ENCODE measurements at regions not wholly inside any gene's neighbourhood (a gene's known extent, or its start where the extent isn't known, plus 50 kb on each side); places are given as distances from the start of the nearest gene placed in this dataset.
A peak's percentile ranks its signal among the peaks of the same experiment; 100 is the strongest.

DNA sequence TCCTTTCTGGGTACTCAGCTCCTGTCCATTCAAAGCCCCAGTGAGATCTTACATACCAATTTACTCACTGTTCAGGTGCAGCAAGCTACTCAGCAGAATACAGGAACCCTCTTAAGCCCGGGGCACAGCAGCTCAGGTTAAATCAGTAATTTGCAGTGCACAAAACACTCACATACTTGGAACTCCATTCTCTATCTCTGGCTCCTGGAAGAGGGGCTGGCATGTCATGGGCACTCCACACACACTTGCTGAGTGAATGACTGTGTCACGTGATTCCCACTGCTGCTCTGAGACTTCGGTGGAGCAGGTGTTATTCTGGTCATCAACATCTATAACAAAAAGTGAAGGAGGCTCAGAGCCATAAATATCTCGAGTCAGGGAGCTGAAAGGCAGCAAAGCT is 157.3 kb upstream of the BDNF start:
- DNase-seq: peak in 1 of 2 experiments; percentile 42

DNA sequence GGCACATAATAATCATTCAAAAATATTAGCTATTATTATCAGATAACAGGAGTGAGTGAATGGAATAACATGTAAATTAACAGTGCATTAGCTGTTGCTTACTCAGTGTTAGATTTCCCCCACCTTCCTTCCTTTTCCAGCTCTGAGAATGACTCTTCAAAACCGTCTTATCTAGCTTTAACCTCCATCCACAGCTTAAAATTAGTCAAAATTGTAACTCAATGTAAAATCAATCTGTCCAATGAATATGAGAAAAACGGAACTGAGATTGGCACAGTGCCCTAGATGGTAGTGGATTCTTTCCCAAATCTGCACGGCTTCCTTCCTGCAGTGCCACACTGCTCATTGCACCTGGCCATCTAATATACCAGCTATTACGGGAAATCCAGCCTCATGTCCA is 156.8 kb upstream of the BDNF start:
- DNase-seq: no peak

DNA sequence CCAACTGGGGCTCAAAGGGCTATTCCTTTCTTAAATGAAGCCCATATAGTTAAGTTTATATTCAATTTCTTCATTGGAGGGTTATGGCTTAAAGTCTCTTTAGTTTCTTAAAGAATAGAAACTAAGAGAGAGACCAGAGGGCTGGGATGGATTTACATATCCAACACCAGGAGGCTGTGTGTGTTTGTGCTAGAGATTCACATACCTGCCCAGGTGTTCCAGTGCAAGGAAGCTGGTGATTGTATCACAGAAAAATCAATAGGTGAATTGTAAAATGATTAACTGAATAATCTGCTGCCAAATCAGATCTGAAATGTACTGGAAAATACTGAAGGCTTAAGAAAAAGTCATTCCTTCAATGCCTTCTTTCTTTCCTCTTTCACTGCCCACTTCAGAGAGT is 148.2 kb upstream of the BDNF start:
- DNase-seq: no peak

DNA sequence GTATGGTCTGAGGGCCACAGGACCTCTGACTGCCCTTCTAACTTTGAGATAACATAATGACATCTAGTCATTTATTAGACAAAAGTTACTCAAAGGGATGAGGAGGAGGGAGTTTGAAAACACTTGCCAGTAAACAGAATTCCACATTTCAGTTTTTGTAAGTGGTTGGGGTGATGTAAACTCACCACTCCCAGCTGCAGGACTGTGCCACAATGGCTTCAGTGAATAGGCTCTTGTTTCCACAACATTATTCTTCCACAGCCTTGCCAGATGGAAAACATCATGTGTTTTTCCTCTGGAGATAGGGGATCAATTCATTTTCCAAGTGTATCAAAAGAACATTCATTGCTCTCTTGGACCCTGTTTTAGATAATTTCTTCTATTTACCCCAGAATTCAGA is 147.2 kb upstream of the BDNF start:
- no peak for DNase-seq

DNA sequence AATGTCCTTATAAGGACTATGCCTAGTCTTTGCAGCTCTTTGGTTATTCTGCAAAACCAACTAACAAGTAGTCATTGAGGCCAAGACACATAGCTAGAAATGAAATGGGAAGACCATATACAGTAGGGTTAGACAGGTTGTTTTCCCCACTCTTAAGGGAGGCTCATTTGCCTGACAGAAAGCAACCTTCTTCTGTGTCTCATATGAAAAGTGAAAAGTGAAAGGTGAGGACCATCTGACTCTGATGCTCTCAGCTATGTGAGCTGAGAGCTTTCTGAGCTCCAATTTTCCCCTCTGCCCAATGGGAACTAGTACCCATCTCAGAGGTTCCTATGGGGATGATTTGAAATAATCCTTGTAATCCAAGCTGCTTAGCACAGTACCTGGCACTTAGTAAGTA is 142.0 kb upstream of the BDNF start:
- DNase-seq: no peak

DNA sequence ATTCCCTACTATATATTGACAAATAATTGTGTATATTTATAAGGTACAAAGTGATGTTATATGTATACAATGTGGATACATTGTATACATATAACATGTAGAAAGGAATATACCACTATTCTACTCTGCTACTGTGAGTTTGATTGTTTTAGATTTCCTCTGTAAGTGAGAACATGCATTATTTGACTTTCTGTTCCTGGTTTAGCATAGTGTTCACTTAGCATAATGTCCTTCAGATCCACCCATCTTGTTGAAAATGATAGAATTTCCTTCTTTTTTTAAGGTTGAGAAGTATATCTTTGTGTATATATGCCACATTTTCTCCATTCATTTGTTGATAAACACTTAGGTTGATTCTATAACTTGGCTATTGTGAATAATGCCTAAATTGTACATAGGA is 140.8 kb upstream of the BDNF start:
- DNase-seq: no peak

DNA sequence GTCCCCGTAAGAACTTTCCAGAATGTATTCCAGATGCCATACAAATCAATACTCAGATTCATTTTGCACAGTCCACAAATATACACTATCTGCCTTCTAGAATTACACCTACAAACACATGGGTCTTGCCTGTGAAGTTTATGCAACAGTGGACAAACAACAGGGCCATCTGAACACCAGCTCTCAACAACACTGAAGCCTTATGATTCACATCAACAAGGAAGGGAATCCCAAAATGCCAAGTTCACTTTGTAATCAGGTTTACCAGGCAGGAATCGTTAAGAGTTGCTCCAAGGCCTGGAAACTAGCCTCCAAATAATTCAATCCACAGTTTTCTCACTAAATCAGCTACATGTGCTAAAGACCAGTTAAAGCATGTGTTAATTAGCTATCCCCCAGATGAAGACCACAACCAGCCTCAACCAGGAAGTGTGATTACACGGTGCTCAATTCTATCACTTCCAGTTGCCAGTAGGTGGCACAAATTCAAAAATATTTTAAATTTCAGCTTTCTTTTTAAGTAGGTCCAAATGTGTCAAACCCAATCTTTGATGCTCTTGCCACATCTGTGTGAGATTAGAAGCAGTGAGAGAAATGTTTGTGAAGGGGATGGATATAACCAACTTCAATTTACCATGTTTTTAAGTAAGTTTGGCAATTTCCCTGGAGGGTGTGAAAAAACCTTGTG is 139.1 kb upstream of the BDNF start:
- no peak for DNase-seq

DNA sequence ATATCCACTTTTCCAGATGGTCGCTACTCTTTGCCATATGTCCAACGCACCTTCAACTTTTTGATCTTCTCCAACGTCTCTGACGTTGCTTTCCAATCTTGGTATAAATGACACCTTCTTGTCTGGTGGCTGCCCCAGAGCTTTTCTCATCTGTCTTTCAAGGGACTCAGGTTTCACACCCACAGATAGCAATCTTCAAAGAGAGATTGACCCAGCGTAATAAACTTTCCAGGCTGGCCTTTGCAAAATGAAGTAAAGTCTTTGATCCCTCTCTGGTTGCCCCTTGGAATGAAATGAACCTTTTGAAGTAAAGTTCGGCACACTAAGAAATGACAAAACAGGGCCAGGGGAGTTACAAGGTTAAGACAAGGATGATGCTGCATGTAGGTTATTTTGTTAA is 138.4 kb upstream of the BDNF start:
- no peak for DNase-seq

DNA sequence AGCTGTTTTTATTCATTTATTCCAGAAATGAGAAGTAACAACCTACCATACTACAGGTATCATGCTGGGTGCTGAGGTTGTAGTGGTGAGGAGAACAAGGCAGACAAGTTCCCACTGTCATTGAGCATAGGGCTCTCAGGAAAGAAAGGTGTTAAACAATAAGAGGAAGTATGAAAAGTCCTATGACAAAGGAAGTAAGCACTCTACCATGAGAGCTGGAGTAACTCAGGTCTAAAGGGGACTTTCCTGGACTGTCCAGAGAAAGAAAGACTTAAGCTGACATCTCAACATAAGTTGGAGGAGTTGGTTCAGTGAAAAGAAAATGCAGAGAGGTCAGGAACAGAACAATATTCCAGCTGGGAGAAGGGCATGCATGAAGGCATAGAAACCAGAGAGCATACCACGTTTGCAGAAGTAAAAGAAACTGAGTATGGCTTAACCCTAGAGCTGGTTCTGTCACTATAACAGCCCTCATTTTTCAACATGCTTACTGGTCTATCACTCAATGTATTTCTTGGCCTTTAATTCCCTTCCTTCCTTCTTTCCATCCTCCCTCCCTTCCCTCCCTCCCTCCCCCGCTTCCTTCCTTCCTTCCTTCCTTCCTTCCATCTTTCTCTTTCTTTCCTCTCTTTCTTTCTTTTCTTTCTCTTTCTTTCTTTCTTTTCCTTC is 137.8 kb upstream of the BDNF start:
- no peak for DNase-seq

DNA sequence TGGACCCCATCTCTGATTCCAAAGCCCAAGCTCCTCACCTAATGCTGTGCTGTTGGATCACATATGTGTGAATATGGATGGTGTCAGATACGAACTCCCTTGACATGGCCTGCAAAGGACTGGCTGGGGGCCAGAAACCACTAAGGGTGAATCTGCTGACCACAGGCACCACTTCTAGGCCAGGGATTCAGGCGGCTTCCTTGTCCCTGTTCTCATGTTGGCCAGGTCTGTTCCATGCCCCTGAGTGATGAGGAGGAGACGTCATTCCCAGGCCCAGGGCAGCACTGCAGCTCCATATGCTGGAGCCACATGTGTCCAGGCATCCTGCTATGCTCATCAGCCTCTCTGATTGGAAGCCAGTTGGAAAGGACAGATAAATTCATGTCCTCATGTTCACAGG is 130.0 kb upstream of the BDNF start:
- DNase-seq: no peak

DNA sequence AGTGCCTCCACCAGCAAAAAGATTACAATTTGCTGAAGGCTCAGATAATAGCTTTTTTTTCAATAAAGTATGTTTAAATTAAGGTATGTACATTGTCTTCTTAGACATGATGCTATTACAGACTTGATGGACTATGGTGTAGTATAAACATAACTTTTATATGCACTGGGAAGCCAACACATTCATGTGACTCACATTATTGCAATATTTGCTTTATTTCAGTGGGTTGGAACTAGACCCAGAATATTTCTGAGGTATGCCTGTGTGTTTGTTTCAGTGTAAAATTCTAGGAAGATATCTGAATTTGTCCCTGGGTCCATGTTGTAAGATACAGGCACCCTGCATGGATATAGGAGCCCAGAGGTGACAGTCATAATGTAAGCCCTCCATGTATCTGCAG is 120.0 kb upstream of the BDNF start:
- no peak for DNase-seq

DNA sequence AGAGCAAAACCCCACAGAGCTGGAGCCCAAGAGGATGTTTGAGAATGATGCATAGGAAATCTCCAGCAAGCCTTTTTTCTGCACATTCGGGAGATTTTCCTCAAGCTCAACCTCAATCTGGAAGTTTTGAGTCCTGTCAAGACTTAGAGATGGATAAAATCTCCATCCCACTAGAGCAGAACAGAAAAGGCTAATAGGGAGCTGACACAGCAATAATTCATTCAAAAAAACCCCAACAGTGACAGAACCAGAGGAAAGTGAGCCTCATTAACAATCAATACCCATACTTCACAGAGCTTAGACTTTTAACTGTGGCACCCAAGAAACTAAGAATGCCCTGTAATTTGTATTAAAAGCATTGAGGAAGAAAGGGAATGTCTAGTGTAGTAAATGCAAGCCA is 115.9 kb upstream of the BDNF start:
- DNase-seq: no peak

DNA sequence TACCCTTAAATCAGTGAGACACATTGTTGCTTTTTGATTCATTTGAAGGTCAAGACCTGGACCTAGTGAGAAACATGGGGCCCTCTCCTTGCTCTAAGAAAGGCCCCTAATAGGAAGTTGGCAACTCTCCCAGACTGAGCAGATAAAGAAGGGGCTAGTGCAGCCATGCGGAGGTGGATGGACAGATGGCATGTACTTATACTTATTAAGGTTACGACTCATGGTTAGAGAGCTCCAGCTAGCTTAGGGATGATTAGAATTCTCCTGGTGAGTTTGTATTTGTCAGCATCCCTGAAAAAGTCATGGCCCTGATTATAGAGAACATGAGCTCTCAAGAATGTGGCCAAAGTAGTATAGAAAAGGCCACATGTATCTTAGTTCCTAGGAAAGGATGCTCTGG is 112.1 kb upstream of the BDNF start:
- DNase-seq: no peak

DNA sequence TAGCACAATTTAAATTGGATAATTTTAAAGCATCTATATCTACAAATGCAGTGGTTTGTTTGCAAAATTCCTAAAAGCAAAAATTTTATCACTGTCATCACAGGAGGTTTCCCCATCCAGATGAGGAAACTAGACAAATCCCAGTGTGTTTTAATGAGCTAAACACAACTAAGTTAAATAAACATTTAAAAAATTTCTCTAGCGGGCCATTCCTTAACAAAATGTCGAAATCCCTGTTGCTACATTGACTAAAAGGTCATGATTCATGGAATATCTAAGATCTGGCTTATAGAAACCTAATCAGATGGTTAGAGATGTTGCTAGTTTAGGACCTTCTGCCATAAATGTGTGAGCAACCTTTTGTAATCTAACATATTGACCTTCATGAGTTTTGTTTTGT is 107.3 kb upstream of the BDNF start:
- no peak for DNase-seq

DNA sequence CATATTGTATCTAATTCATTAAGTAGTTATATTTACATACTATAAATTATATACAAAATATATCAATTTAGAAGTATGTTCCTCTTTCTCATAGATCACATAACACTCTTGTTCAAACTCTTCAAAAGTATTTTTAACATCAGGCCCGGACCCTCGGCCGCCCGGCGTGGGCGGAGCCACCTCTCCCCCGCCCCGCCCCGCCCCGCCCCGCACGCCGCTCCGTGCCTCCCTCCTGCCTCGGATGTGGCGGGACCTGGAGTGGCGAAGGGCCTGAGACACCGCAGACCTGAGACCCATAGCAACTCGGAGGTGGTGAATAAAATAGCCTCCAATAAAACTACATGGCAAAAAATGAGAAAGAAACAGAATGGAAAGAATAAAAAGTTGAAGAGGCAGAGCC is 105.9 kb upstream of the BDNF start:
- no peak for DNase-seq

DNA sequence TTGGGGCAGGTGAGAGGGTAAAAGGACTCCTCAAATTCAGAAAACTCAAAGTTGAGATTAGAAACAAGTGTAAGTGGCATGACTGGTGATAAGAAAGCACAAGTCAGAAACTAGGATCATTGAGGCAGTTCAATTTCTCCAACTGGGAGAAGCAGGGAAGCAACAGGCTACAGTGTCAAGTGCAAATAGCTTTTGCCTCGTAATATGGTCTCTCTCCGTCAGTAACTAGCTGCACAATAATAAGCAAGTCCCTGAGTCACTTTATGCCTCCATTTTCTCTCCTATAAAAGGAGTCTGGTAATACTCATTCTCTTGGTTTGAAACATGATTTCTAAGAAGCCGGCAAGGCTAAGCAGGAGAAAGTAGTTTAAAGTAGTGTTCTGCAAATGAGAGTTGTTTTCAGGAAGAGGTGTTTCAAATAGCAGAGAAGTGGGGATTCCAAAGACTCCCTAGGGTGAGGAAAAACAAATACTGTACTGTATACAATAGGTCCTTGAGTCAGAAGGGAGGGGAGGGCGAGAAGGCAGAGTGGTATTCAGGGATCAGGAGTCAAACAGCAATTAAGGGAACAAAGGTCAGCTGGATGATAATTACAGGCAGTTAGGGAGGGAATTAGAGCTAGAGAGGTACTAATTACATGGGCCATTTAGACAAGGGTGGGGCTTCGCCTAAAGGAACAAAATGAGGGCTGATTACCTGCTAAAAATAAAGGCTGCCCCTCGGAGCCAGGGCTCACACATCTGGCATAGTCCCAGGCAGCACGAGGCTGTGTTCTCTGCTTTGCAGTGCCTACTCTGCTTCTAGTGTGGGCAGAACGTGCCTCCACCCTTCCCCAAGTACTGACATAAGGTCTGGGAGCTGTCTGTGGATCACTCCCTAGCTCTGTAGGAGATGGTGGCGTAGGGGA is 96.0 kb upstream of the BDNF start:
- DNase-seq: peak; percentile 78 to 92

DNA sequence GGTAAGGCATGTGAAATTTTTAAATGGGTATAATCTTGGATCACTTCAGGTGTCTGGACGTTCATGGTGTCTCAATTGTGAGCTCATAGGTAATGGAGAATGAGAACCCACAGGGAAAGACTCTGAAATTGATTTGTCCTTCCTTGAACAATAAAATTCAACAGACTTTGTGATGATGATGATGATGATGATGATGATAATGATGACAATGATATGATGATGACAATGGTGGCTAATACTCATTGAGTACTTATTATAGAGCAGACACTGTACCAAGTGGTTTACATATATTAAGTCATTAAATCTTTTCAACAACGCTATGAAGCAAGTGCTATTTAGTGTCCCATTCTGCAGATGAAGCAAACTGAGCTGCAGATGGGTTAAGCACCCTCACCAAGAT is 86.6 kb upstream of the BDNF start:
- DNase-seq: no peak

DNA sequence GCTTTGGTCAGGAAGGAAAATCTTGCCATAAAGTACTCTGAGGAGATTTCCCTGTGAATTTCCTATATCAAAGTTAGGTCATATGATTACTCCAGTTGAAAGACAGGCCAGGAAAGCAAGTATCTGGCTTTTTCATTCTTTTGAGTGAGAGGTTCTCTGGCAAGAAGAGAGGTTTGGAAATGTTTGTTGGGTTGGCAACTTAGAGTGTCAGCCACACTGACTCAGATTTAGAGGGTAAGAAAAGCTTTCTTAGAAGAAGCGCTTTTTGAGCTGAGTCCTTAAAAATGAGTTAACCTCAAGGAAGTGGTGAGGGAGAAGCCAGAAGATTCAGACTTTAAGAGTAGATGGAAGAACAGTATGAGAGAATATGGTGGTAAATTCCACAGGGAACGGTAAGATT is 86.1 kb upstream of the BDNF start:
- no peak for DNase-seq

DNA sequence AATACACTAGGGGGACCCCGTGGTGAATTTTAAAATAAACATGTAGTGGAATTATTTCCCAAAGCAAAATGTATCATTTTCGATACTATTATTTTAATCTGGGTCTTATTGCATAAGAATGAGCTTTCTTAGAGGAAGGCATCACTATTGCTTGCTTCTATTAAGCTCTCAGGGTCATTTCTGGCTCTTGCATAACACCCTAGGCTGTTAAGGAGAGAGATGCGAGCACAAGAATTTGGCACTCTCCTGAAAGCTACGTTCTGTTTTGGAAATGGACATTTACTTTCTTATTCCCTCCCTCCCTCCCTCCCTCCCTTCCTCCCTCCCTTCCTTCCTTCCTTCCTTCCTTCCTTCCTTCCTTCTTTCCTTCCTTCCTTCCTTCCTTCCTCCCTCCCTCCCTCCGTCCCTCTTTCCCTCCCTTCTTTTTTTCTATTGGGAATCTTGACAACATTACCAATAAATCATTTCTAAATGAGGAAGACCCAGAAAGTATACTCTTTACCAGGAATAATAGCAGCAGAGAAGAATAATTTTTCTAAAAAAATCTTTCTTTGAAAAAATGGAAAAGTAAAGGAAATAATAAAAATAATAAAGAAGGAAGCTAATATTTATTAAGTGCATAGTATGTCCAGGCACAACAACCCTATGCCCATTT is 83.6 kb upstream of the BDNF start:
- no peak for DNase-seq

DNA sequence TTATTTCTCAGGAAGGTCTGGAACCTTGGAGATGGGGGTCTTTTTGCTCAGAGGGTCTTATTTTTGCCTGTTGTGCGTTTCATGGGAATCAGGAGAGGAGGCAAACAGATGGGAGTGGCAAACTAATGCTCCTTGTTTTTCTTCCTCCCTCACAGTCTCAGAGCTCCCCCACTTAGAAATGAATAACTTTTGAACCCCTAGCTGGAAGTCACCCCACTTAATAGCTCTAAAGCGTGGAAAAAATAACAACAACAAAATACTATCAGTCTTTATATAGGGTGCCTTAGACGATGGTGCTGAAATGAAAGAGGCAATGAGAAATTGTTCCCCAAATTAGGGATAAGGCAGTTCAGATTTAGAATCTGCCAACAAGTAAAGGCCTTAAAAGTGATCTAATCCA is 76.8 kb upstream of the BDNF start:
- DNase-seq: no peak

DNA sequence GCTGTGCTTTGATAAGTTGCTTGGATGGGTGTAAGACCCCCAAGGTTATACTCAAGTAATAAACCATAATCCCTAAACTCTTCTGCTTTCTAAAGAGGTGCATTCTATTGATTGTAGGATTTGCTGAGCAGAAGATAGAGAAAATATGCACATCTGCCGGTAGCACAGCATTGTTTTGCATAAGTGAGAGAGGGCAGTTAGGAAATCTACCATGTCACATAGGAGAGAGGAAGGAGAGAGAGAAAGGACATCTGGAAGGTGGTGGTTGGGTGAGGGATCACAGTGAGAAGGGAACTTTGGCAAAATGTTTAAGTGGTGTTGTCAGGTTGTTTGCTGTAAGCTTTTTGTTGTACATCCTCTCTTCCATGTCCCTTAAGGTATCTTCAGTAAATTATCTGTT is 73.6 kb upstream of the BDNF start:
- DNase-seq: no peak

DNA sequence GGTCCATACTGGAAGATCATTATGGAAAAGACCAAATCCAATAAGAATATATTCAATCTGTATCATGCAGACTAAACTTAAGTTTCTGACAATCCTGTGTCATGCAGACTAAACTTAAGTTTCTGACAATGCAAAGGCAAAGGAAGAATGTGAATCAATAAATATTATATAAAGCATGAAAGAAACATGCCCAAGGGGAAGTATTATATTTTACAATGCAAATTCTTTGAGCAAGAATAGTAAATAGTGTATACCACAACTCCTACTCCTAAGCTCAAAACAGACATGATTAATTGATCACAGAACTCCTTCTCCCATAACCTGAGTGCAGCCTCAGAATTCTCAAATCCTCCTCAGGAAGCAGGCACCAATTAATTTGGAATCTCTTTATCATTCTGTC is 71.3 kb upstream of the BDNF start:
- no peak for DNase-seq

DNA sequence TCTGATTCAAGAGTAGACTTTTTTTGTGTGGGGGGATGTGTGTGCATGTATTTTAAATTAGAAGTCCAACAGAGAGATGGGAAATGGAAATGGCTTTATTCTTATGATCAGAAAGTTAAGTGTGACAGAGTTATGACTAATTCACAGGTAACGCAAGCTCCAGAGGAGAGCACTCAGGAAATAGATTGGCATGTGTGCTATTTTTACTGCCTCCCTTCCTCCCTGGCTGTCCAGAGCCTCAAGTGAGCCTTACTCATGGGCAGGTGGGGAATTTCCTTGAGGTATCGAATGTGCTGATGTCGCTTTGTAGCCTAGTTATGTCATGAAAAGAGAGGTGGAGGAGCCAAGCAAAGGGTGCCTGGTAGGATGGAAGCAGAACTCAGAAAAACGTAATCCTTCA is 70.3 kb upstream of the BDNF start:
- DNase-seq: no peak

DNA sequence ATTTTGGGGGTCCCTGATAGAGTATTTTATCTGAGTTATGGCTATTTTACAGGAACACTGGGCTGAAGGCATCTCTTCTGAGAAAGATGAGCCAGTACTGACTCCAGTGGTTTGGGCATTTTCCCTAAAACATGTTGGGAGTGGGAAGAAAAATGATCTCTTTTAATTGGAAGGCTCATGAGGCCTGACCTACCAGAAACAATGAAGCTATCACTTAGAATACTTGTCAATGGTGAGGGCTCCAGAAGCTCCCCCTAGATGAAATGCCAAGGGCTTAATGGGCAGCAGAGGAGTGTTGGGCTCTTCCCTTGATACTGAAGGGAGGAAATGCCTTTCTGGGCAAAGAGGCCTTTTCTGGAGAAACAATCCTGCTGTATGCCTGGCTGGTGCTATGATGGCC is 63.5 kb upstream of the BDNF start:
- no peak for DNase-seq
